CD4-positive, CD25-positive, alpha-beta regulatory T cell (primary cell): ENCODE measurements at regions not wholly inside any gene's neighbourhood (a gene's known extent, or its start where the extent isn't known, plus 50 kb on each side); places are given as distances from the start of the nearest gene placed in this dataset.

Experiments
- ATAC-seq, 2 donors: fragments of 150-1000 bp; cut with Tn5 transposase; one replicate each; pipeline ENCODE4 v1.10.0; 2021; ENCODE audit warnings: low read depth in 2 of 2, moderate number of reproducible peaks in 2 of 2, moderate library complexity in 1 of 2
- DNase-seq, 3 donors: peaks; one replicate each; pipeline versions ENCODE4 v3.0.0 to v3.0.0-alpha.2; 2012 to 2022; ENCODE audit warnings: mixed read lengths in 1 of 3
- H3K27ac ChIP-seq: one replicate; pipeline ENCODE4 v1.7.0; 2013; ENCODE audit warnings: mild to moderate bottlenecking, low read length; ENCODE audit not compliant: insufficient read depth, poor library complexity, severe bottlenecking
- H3K27me3 ChIP-seq: one replicate; pipeline ENCODE4 v1.7.0; 2013; ENCODE audit warnings: low read length; ENCODE audit not compliant: control insufficient read depth, insufficient read depth
- H3K36me3 ChIP-seq: one replicate; pipeline ENCODE4 v1.7.0; 2013; ENCODE audit warnings: mild to moderate bottlenecking, low read length, moderate library complexity; ENCODE audit not compliant: control insufficient read depth, insufficient read depth
- H3K4me1 ChIP-seq: 2 replicates; pipeline ENCODE4 v1.7.0; 2013; ENCODE audit warnings: mild to moderate bottlenecking, low read length; ENCODE audit not compliant: insufficient read depth, control insufficient read depth, poor library complexity, severe bottlenecking
- H3K4me3 ChIP-seq: one replicate; pipeline ENCODE4 v1.7.0; 2013; ENCODE audit warnings: low read depth, mild to moderate bottlenecking, low read length, moderate library complexity
- H3K9me3 ChIP-seq, 2 experiments: 1 replicate in 1 of 2; 2 replicates in 1 of 2; pipeline ENCODE4 v1.7.0; 2013; ENCODE audit warnings: low read length in 2 of 2, mild to moderate bottlenecking in 1 of 2, moderate library complexity in 1 of 2; ENCODE audit not compliant: control insufficient read depth in 2 of 2
- H3K27ac Mint-ChIP-seq, 3 donors: one replicate each; pipeline ENCODE4 v1.8.0; 2020 to 2022; ENCODE audit warnings: mild to moderate bottlenecking in 3 of 3, mixed read lengths in 3 of 3, moderate library complexity in 2 of 3
- H3K27me3 Mint-ChIP-seq: one replicate; pipeline ENCODE4 v1.8.0; 2022; ENCODE audit warnings: mild to moderate bottlenecking, mixed read lengths
- H3K36me3 Mint-ChIP-seq: one replicate; pipeline ENCODE4 v1.8.0; 2020; ENCODE audit warnings: mixed read lengths
- H3K4me1 Mint-ChIP-seq, 4 donors: one replicate each; pipeline ENCODE4 v1.8.0; 2020 to 2022; ENCODE audit warnings: mixed read lengths in 4 of 4, mild to moderate bottlenecking in 1 of 4
- H3K4me3 Mint-ChIP-seq, 4 donors: one replicate each; pipeline ENCODE4 v1.8.0; 2020 to 2022; ENCODE audit warnings: mild to moderate bottlenecking in 4 of 4, mixed read lengths in 4 of 4, moderate library complexity in 3 of 4
- H3K9me3 Mint-ChIP-seq, 7 donors: one replicate each; pipeline ENCODE4 v1.8.0; 2020 to 2022; ENCODE audit warnings: mixed read lengths in 7 of 7, mild to moderate bottlenecking in 3 of 7, moderate library complexity in 2 of 7

- Histone ChIP-seq H3K4me3 (no peak overlapping the region), H3K9me3 (peaks cover 0 to 2% of the 10 kb centered on the region in 2 experiments), H3K36me3 (no peaks in the 10 kb centered on the region), H3K4me1 (no peaks in the 10 kb centered on the region), H3K27ac (no peak overlapping the region), H3K27me3 (no peaks in the 10 kb centered on the region)
- ATAC-seq (no peak), DNase-seq (no peak)
- Mint-ChIP-seq H3K4me3 (no peak overlapping the region), H3K9me3 (peaks cover 0 to 6% (median 0%) of the 10 kb centered on the region in 7 donors), H3K4me1 (no peaks in the 10 kb centered on the region), H3K36me3 (no peaks in the 10 kb centered on the region), H3K27ac (no peak overlapping the region), H3K27me3 (peaks cover 4% of the 10 kb centered on the region)
Measured at GRCh38 chr5:4857761-4858160, 282.4 kb upstream of the ADAMTS16 start.

- Histone ChIP-seq H3K9me3 (peaks cover 0 to 2% of the 10 kb centered on the region in 2 experiments), H3K36me3 (no peaks in the 10 kb centered on the region), H3K4me3 (no peak overlapping the region), H3K27me3 (no peaks in the 10 kb centered on the region), H3K4me1 (no peaks in the 10 kb centered on the region), H3K27ac (no peak overlapping the region)
- Mint-ChIP-seq H3K4me3 (no peak overlapping the region), H3K4me1 (no peaks in the 10 kb centered on the region), H3K36me3 (no peaks in the 10 kb centered on the region), H3K9me3 (peaks cover 0 to 4% (median 2%) of the 10 kb centered on the region in 7 donors), H3K27me3 (no peaks in the 10 kb centered on the region), H3K27ac (no peak overlapping the region)
- no peak for DNase-seq
- ATAC-seq = no peak
Measured at GRCh38 chr5:4859500-4860235, 280.5 kb upstream of the ADAMTS16 start.

- ATAC-seq (no peak), DNase-seq (no peak)
- Histone ChIP-seq H3K27ac (no peak overlapping the region), H3K4me1 (no peaks in the 10 kb centered on the region), H3K9me3 (no peaks in the 10 kb centered on the region), H3K27me3 (no peaks in the 10 kb centered on the region), H3K4me3 (no peak overlapping the region), H3K36me3 (no peaks in the 10 kb centered on the region)
- H3K27me3 Mint-ChIP-seq = no peaks in the 10 kb centered on the region
- H3K9me3 Mint-ChIP-seq = peaks cover 0 to 6% (median 3%) of the 10 kb centered on the region in 7 donors
- no peaks in the 10 kb centered on the region for H3K4me1 Mint-ChIP-seq
- H3K27ac Mint-ChIP-seq = no peak overlapping the region
- H3K36me3 Mint-ChIP-seq = no peaks in the 10 kb centered on the region
- H3K4me3 Mint-ChIP-seq = no peak overlapping the region
Measured at GRCh38 chr5:4860631-4861030, 279.5 kb upstream of the ADAMTS16 start.

GRCh38 chr5:4862500-4862899, 277.6 kb upstream of the ADAMTS16 start:
- H3K4me3 ChIP-seq = no peak overlapping the region
- no peak for ATAC-seq
- H3K9me3 Mint-ChIP-seq = peaks cover 0 to 6% (median 3%) of the 10 kb centered on the region in 7 donors
- no peaks in the 10 kb centered on the region for H3K4me1 ChIP-seq
- no peak overlapping the region for H3K4me3 Mint-ChIP-seq
- H3K36me3 ChIP-seq = no peaks in the 10 kb centered on the region
- H3K27ac Mint-ChIP-seq = no peak overlapping the region
- H3K27me3 ChIP-seq = no peaks in the 10 kb centered on the region
- peak in 1 of 3 donors; percentile 30 for DNase-seq
- no peaks in the 10 kb centered on the region for H3K4me1 Mint-ChIP-seq
- no peaks in the 10 kb centered on the region for H3K36me3 Mint-ChIP-seq
- H3K9me3 ChIP-seq = no peaks in the 10 kb centered on the region
- H3K27me3 Mint-ChIP-seq = no peaks in the 10 kb centered on the region
- H3K27ac ChIP-seq = no peak overlapping the region

- no peaks in the 10 kb centered on the region for H3K36me3 Mint-ChIP-seq
- H3K4me3 Mint-ChIP-seq = no peak overlapping the region
- peaks cover 0 to 4% (median 2%) of the 10 kb centered on the region in 7 donors for H3K9me3 Mint-ChIP-seq
- H3K27me3 Mint-ChIP-seq = no peaks in the 10 kb centered on the region
- peaks cover 0 to 6% (median 2%) of the 10 kb centered on the region in 4 donors for H3K4me1 Mint-ChIP-seq
- Histone ChIP-seq H3K4me3 (no peak overlapping the region), H3K4me1 (no peaks in the 10 kb centered on the region), H3K27ac (no peak overlapping the region), H3K27me3 (no peaks in the 10 kb centered on the region), H3K9me3 (no peaks in the 10 kb centered on the region), H3K36me3 (no peaks in the 10 kb centered on the region)
- no peak for ATAC-seq
- no peak for DNase-seq
- no peak overlapping the region for H3K27ac Mint-ChIP-seq
Measured at GRCh38 chr5:4866131-4866659, 273.9 kb upstream of the ADAMTS16 start.

GRCh38 chr5:4866817-4867216, 273.3 kb upstream of the ADAMTS16 start:
- DNase-seq = no peak
- H3K27ac Mint-ChIP-seq = no peak overlapping the region
- peaks cover 0 to 5% (median 2%) of the 10 kb centered on the region in 7 donors for H3K9me3 Mint-ChIP-seq

GRCh38 chr5:4868140-4868735, 271.9 kb upstream of the ADAMTS16 start:
- H3K4me1 Mint-ChIP-seq = peaks cover 0 to 6% (median 2%) of the 10 kb centered on the region in 4 donors
- no peaks in the 10 kb centered on the region for H3K36me3 Mint-ChIP-seq
- H3K36me3 ChIP-seq = no peaks in the 10 kb centered on the region
- ATAC-seq (no peak), DNase-seq (peak in 1 of 3 donors; percentile 15)
- no peaks in the 10 kb centered on the region for H3K27me3 Mint-ChIP-seq
- H3K9me3 Mint-ChIP-seq = peaks cover 0 to 5% (median 2%) of the 10 kb centered on the region in 7 donors
- no peak overlapping the region for H3K27ac Mint-ChIP-seq
- no peaks in the 10 kb centered on the region for H3K9me3 ChIP-seq
- no peak overlapping the region for H3K4me3 Mint-ChIP-seq
- H3K27me3 ChIP-seq = no peaks in the 10 kb centered on the region
- no peaks in the 10 kb centered on the region for H3K4me1 ChIP-seq
- no peak overlapping the region for H3K4me3 ChIP-seq
- H3K27ac ChIP-seq = no peak overlapping the region

More at GRCh38 chr5:4866817-4867216, 273.3 kb upstream of the ADAMTS16 start:
- Histone ChIP-seq H3K4me1 (no peaks in the 10 kb centered on the region), H3K27ac (no peak overlapping the region), H3K9me3 (no peaks in the 10 kb centered on the region), H3K4me3 (no peak overlapping the region), H3K36me3 (no peaks in the 10 kb centered on the region), H3K27me3 (no peaks in the 10 kb centered on the region)
- Mint-ChIP-seq H3K4me3 (no peak overlapping the region), H3K36me3 (no peaks in the 10 kb centered on the region), H3K4me1 (peaks cover 0 to 6% (median 2%) of the 10 kb centered on the region in 4 donors), H3K27me3 (no peaks in the 10 kb centered on the region)
- no peak for ATAC-seq
